ENCODE measurements at regions not wholly inside any gene's neighbourhood (a gene's known extent, or its start where the extent isn't known, plus 50 kb on each side); places are given as distances from the start of the nearest gene placed in this dataset.

GRCh38 chr1:4379451-4380175 lies 274.8 kb upstream of the AJAP1 start:
- Histone ChIP-seq H3K4me3 (ENCODE audit: low read length) (no peak overlapping the region), H3K27ac (ENCODE audit: low read length) (no peak overlapping the region), H3K27me3 (ENCODE audit: control insufficient read depth, insufficient read depth, low read length) (no peaks in the 10 kb centered on the region), H3K36me3 (ENCODE audit: control insufficient read depth, insufficient read depth, low read length) (no peaks in the 10 kb centered on the region), H3K4me1 (ENCODE audit: control insufficient read depth, insufficient read depth, low read length) (no peaks in the 10 kb centered on the region), H3K9me3 (replicated peaks; ENCODE audit: control insufficient read depth, low read depth, low read length) (peaks cover 6% of the 10 kb centered on the region)
- 79% methylated on average over 2 of the region's 6 CpGs for WGBS (ENCODE audit: insufficient coverage)
- no peak for DNase-seq

DNA sequence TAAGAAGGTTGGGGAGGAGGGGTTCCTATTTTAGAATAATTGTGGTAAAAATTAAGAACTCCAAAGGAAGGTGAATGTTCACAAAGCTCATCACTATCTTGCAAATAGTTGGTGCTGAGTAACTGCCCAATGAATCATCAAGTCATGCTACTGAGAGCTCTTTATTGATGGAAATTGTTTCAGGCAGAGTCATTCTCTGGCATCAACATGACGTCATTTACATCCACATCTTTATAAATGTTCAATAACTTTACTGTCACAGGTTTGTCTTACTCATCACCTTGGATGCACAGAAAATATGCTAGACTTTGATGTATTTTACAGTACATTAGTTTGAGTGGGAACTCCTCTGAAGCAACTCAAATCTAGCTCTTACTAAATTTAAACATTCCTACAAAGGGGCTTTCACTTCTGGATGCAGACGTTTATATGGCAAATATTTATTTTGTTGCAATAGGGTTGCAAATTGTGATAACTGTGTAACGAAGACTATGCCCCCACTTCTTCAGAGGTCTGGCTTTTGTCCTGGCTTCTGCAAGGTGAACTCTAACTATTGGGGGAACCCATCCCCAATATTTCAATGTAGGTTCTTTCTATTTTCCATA lies 273.7 kb upstream of the AJAP1 start:
- no CpG with 5 or more reads among the region's 3 CpGs for WGBS (ENCODE audit: insufficient coverage)
- H3K4me1 ChIP-seq (ENCODE audit: control insufficient read depth, insufficient read depth, low read length), result no peaks in the 10 kb centered on the region
- peaks cover 6% of the 10 kb centered on the region for H3K9me3 ChIP-seq (replicated peaks; ENCODE audit: control insufficient read depth, low read depth, low read length)
- no peak overlapping the region for H3K27ac ChIP-seq (ENCODE audit: low read length)
- DNase-seq, result no peak
- no peaks in the 10 kb centered on the region for H3K27me3 ChIP-seq (ENCODE audit: control insufficient read depth, insufficient read depth, low read length)
- no peaks in the 10 kb centered on the region for H3K36me3 ChIP-seq (ENCODE audit: control insufficient read depth, insufficient read depth, low read length)
- no peak overlapping the region for H3K4me3 ChIP-seq (ENCODE audit: low read length)

- Histone ChIP-seq H3K9me3 (replicated peaks; ENCODE audit: control insufficient read depth, low read depth, low read length) (peaks cover 3% of the 10 kb centered on the region), H3K4me3 (ENCODE audit: low read length) (no peak overlapping the region), H3K27ac (ENCODE audit: low read length) (no peak overlapping the region), H3K36me3 (ENCODE audit: control insufficient read depth, insufficient read depth, low read length) (no peaks in the 10 kb centered on the region), H3K27me3 (ENCODE audit: control insufficient read depth, insufficient read depth, low read length) (no peaks in the 10 kb centered on the region), H3K4me1 (ENCODE audit: control insufficient read depth, insufficient read depth, low read length) (no peaks in the 10 kb centered on the region)
- no CpG with 5 or more reads among the region's 1 CpG for WGBS (ENCODE audit: insufficient coverage)
- DNase-seq, result no peak
Measured at GRCh38 chr1:4393191-4393590, 261.2 kb upstream of the AJAP1 start.

DNA sequence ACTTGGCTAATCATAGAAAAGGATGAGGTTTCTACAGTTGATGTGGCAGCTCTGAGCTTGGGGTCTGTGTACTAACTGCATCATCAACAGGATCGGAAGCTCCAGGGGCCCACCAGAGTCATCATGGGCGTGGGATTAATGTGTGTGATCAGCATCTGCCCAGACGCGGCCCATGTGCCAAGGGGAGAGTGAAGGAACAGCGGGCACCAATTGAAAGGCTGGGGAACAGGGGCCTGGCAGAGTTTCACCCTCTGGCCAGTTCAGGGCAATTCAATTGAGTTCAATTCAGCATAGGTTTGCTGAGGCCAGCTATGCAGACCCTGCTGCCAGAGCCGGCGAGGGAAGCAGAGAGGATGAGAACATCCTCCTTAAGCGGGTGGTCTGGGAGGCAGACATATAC lies 260.0 kb upstream of the AJAP1 start:
- no peak for DNase-seq
- Histone ChIP-seq H3K36me3 (ENCODE audit: control insufficient read depth, insufficient read depth, low read length) (no peaks in the 10 kb centered on the region), H3K27me3 (ENCODE audit: control insufficient read depth, insufficient read depth, low read length) (no peaks in the 10 kb centered on the region), H3K9me3 (replicated peaks; ENCODE audit: control insufficient read depth, low read depth, low read length) (peaks cover 3% of the 10 kb centered on the region), H3K4me3 (ENCODE audit: low read length) (no peak overlapping the region), H3K4me1 (ENCODE audit: control insufficient read depth, insufficient read depth, low read length) (no peaks in the 10 kb centered on the region), H3K27ac (ENCODE audit: low read length) (no peak overlapping the region)
- WGBS (ENCODE audit: insufficient coverage), result 92% methylated on average over 8 of the region's 8 CpGs

GRCh38 chr1:4395158-4395557 lies 259.3 kb upstream of the AJAP1 start:
- no peak for DNase-seq
- no peaks in the 10 kb centered on the region for H3K27me3 ChIP-seq (ENCODE audit: control insufficient read depth, insufficient read depth, low read length)
- peaks cover 3% of the 10 kb centered on the region for H3K9me3 ChIP-seq (replicated peaks; ENCODE audit: control insufficient read depth, low read depth, low read length)
- WGBS (ENCODE audit: insufficient coverage), result 50% methylated on average over 1 of the region's 3 CpGs
- H3K36me3 ChIP-seq (ENCODE audit: control insufficient read depth, insufficient read depth, low read length), result no peaks in the 10 kb centered on the region
- no peak overlapping the region for H3K4me3 ChIP-seq (ENCODE audit: low read length)
- no peak overlapping the region for H3K27ac ChIP-seq (ENCODE audit: low read length)
- H3K4me1 ChIP-seq (ENCODE audit: control insufficient read depth, insufficient read depth, low read length), result no peaks in the 10 kb centered on the region

DNA sequence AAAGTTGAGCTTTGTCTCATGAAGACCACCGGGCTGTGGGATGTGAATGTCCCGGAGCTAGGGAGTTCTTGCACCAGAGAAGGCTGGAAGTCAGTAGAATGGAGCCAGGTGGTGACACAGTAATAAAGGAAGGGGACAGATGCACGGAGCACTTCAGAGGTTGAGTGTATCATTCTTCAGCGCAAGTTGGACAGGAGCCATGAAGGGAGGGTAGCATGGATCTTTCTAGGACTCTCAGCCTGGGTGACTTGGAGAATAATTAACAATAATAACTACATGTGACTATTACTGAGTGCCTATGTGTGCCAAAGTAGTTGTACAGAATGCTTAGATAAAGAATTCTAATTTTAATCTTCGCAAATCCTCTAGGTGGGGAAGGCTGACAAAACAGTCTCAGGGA lies 258.7 kb upstream of the AJAP1 start:
- DNase-seq, result no peak
- H3K4me3 ChIP-seq (ENCODE audit: low read length), result no peak overlapping the region
- 76% methylated on average over 4 of the region's 5 CpGs for WGBS (ENCODE audit: insufficient coverage)

DNA sequence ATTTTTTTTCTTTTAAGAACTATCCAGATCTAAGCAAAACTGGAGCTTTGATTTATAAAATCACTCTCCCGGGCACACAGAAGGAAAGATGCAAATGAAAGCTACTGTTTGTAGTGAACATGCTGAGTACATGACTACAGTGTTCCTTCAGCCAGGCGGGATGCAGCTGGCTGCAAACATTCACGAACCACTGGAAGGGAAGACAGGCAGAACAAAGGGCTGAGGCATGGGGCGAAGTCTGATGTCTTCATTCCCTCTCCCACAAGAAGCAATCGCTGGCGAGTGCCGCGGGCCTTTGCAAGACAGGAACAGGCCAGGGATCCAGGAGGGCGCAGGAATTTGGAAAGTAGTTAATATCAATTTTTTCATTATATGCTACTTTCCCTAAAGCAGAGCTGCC lies 257.9 kb upstream of the AJAP1 start:
- 67% methylated on average over 2 of the region's 9 CpGs for whole genome bisulfite sequencing (ENCODE audit: insufficient coverage)
- Histone ChIP-seq H3K4me1 (ENCODE audit: control insufficient read depth, insufficient read depth, low read length) (no peaks in the 10 kb centered on the region), H3K27ac (ENCODE audit: low read length) (no peak overlapping the region), H3K4me3 (ENCODE audit: low read length) (no peak overlapping the region), H3K27me3 (ENCODE audit: control insufficient read depth, insufficient read depth, low read length) (no peaks in the 10 kb centered on the region), H3K36me3 (ENCODE audit: control insufficient read depth, insufficient read depth, low read length) (no peaks in the 10 kb centered on the region), H3K9me3 (replicated peaks; ENCODE audit: control insufficient read depth, low read depth, low read length) (peaks cover 3% of the 10 kb centered on the region)
- no peak for DNase-seq

More for the DNA sequence above, 258.7 kb upstream of the AJAP1 start:
- H3K27me3 ChIP-seq (ENCODE audit: control insufficient read depth, insufficient read depth, low read length), result no peaks in the 10 kb centered on the region
- H3K36me3 ChIP-seq (ENCODE audit: control insufficient read depth, insufficient read depth, low read length), result no peaks in the 10 kb centered on the region
- no peak overlapping the region for H3K27ac ChIP-seq (ENCODE audit: low read length)
- H3K4me1 ChIP-seq (ENCODE audit: control insufficient read depth, insufficient read depth, low read length), result no peaks in the 10 kb centered on the region
- H3K9me3 ChIP-seq (replicated peaks; ENCODE audit: control insufficient read depth, low read depth, low read length), result peaks cover 3% of the 10 kb centered on the region

DNA sequence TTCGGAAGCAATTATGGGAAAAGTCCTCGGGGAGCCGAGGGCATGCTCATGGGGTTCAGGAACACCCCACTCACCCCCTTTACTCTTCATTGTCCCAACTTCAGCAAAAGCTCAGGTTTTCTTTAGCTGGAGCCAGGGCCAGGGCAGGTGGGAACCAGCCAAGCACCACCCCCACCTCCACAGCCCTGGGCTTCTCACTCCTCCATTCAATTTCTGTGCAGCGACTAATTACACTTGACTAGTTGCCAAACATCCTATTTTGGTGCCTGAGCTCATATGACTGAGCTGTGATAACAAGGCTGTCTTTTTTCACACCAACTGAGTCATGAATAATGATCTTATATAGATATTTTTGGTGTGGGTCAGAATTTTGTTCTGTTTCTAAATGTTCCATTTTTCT lies 257.2 kb upstream of the AJAP1 start:
- no peaks in the 10 kb centered on the region for H3K4me1 ChIP-seq (ENCODE audit: control insufficient read depth, insufficient read depth, low read length)
- no peak overlapping the region for H3K4me3 ChIP-seq (ENCODE audit: low read length)
- H3K27me3 ChIP-seq (ENCODE audit: control insufficient read depth, insufficient read depth, low read length), result no peaks in the 10 kb centered on the region
- peaks cover 3% of the 10 kb centered on the region for H3K9me3 ChIP-seq (replicated peaks; ENCODE audit: control insufficient read depth, low read depth, low read length)
- H3K36me3 ChIP-seq (ENCODE audit: control insufficient read depth, insufficient read depth, low read length), result no peaks in the 10 kb centered on the region
- no peak overlapping the region for H3K27ac ChIP-seq (ENCODE audit: low read length)
- WGBS (ENCODE audit: insufficient coverage), result 83% methylated on average over 3 of the region's 4 CpGs
- no peak for DNase-seq

DNA sequence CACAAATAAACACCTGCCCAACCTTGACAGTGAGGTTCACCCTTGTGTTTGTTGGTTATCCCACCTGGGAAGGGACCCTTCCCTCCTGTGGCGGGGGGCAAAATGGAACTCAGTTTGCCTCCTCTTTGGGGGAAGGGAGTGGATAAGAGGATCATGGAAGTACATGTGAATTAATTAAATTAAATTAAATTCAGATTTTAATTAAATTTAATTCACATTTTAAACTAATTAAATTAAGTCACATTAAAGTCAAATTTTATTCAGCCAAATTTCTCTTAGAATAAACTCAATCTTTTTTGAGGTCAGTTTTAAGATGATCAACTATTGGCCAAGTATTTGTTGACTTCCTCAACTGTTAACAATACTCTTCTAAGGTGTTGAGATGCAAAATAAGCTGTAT lies 252.4 kb upstream of the AJAP1 start:
- H3K4me3 ChIP-seq (ENCODE audit: low read length), result no peak overlapping the region
- H3K9me3 ChIP-seq (replicated peaks; ENCODE audit: control insufficient read depth, low read depth, low read length), result no peaks in the 10 kb centered on the region
- no peaks in the 10 kb centered on the region for H3K27me3 ChIP-seq (ENCODE audit: control insufficient read depth, insufficient read depth, low read length)
- no CpG with 5 or more reads among the region's 1 CpG for WGBS (ENCODE audit: insufficient coverage)
- no peak for DNase-seq
- H3K36me3 ChIP-seq (ENCODE audit: control insufficient read depth, insufficient read depth, low read length), result no peaks in the 10 kb centered on the region
- H3K4me1 ChIP-seq (ENCODE audit: control insufficient read depth, insufficient read depth, low read length), result no peaks in the 10 kb centered on the region
- no peak overlapping the region for H3K27ac ChIP-seq (ENCODE audit: low read length)

DNA sequence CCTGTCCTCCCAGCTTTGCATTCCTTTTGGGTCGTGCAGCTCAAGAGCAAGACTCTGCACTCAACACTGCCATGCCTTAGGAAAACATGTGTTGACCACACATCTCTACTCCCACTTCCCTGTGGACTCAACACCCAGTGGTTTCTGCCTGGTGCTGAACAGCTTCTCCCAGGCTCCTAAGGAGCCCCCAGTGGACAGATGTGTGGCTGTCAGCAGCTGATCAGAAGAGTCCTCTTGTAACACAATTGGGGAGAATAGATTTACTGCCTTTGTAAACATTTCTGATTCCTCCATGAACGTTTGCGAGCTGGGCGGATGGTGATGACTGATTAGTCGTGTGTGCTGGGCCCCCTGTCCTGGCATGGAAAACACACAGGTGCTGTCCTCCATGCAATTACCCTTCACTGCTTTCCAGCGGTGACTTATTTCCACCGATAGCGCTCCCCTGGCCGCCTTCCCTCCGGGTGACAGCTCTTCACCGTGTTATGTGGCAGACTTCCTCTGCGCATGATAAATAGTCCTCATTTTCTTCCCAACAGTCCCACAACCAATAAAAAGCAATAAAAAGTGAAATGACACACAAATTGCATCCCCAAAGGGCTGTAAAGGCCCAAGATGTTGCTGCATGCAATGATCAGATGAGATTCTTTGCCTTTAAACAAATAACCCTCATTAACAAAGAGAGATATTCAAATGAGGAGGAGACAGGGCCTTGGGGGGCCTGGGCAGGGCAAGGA lies 249.4 kb upstream of the AJAP1 start:
- H3K4me1 ChIP-seq (ENCODE audit: control insufficient read depth, insufficient read depth, low read length), result no peaks in the 10 kb centered on the region
- H3K4me3 ChIP-seq (ENCODE audit: low read length), result no peak overlapping the region
- H3K36me3 ChIP-seq (ENCODE audit: control insufficient read depth, insufficient read depth, low read length), result no peaks in the 10 kb centered on the region
- no peaks in the 10 kb centered on the region for H3K9me3 ChIP-seq (replicated peaks; ENCODE audit: control insufficient read depth, low read depth, low read length)
- DNase-seq, result no peak
- 22% methylated on average over 8 of the region's 12 CpGs for WGBS (ENCODE audit: insufficient coverage)
- H3K27ac ChIP-seq (ENCODE audit: low read length), result no peak overlapping the region
- H3K27me3 ChIP-seq (ENCODE audit: control insufficient read depth, insufficient read depth, low read length), result no peaks in the 10 kb centered on the region
